Stomach smooth muscle (tissue), 2 donors: ENCODE measurements at regions not wholly inside any gene's neighbourhood (a gene's known extent, or its start where the extent isn't known, plus 50 kb on each side); places are given as distances from the start of the nearest gene placed in this dataset.

Experiments used
- H3K27ac ChIP-seq: one replicate; pipeline ENCODE4 v1.7.0; 2013; ENCODE audit warnings: mild to moderate bottlenecking, low read length, inconsistent platforms
- H3K27me3 ChIP-seq, 2 donors: one replicate each; pipeline ENCODE4 v1.7.0; 2013; ENCODE audit warnings: low read length in 2 of 2; ENCODE audit not compliant: insufficient read depth in 2 of 2, control insufficient read depth in 1 of 2
- H3K36me3 ChIP-seq, 2 donors: one replicate each; pipeline ENCODE4 v1.7.0; 2013; ENCODE audit warnings: low read length in 2 of 2; ENCODE audit not compliant: control insufficient read depth in 2 of 2, insufficient read depth in 2 of 2
- H3K4me1 ChIP-seq: one replicate; pipeline ENCODE4 v1.7.0; 2013; ENCODE audit warnings: low read length; ENCODE audit not compliant: control insufficient read depth, insufficient read depth
- H3K4me3 ChIP-seq, 2 donors: one replicate each; pipeline ENCODE4 v1.7.0; 2013; ENCODE audit warnings: low read length in 2 of 2
- H3K9ac ChIP-seq, 2 donors: one replicate each; pipeline ENCODE4 v1.7.0; 2013; ENCODE audit warnings: low read length in 2 of 2, mild to moderate bottlenecking in 1 of 2
- H3K9me3 ChIP-seq, 2 donors: one replicate each; pipeline ENCODE4 v1.7.0; 2013; ENCODE audit warnings: low read length in 2 of 2; ENCODE audit not compliant: control insufficient read depth in 2 of 2
- donor health status: healthy.
- donor health status: Pancreatic carcinoma.

DNA sequence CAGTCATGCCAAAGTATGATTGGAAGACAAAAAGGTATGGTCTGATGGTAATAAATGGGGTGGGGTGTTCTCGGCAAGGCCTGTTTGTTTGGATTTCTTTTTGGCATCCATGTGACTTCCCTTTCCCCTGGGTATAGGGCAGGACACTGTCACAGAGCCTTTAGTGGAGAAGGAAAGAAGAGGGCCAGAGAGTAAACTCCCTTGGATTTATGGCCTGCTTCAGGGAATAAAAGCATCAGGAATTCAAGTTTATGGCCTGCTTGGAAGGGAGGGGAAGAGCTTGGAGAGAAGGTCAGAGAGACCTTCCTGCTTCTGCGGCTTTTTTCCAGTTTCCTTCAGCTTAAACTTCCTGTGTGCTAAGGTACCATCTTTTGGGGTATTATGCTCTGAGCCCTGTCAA is 179.4 kb upstream of the ADAMTS9 start:
- Histone ChIP-seq H3K27me3 (no peaks in the 10 kb centered on the region), H3K4me1 (no peaks in the 10 kb centered on the region), H3K36me3 (peaks cover 0 to 5% of the 10 kb centered on the region in 2 donors), H3K4me3 (no peak overlapping the region), H3K27ac (no peak overlapping the region), H3K9me3 (no peaks in the 10 kb centered on the region), H3K9ac (no peak overlapping the region)

DNA sequence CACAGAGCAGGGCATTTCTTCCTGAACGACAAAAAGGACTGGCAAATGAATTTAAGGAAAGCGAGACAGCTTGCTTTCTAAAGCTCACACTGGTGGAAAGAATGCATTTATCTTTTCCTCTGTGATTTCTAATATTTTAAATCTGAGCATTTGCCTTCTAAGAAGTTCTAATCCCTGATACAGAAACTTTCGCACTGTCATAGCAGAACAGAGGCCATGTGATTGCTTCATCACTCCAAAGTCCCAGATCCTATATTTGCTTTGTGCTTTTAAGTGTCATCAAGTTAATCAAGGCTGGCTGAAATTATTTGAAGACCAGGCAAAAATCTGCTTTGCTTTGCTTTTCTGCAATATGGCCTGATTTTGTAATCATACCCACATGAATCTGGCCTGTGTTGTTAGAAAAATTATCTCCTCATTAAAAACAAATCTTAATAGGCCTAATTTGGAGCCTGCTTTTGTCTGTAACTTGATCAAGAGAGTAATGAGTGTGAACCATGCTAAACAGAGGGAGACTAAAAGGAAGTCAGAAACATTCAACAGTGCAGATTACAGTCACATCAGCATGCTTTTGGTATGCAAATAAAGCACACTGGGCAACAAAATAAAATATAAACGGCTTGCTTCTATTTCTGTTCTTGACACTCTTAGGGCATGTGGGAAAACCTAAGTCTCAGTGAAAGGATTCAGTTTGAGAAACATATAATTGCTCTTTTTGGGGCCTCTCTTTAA is 178.2 kb upstream of the ADAMTS9 start:
- Histone ChIP-seq H3K9me3 (no peaks in the 10 kb centered on the region), H3K27ac (no peak overlapping the region), H3K4me3 (no peak overlapping the region)

DNA sequence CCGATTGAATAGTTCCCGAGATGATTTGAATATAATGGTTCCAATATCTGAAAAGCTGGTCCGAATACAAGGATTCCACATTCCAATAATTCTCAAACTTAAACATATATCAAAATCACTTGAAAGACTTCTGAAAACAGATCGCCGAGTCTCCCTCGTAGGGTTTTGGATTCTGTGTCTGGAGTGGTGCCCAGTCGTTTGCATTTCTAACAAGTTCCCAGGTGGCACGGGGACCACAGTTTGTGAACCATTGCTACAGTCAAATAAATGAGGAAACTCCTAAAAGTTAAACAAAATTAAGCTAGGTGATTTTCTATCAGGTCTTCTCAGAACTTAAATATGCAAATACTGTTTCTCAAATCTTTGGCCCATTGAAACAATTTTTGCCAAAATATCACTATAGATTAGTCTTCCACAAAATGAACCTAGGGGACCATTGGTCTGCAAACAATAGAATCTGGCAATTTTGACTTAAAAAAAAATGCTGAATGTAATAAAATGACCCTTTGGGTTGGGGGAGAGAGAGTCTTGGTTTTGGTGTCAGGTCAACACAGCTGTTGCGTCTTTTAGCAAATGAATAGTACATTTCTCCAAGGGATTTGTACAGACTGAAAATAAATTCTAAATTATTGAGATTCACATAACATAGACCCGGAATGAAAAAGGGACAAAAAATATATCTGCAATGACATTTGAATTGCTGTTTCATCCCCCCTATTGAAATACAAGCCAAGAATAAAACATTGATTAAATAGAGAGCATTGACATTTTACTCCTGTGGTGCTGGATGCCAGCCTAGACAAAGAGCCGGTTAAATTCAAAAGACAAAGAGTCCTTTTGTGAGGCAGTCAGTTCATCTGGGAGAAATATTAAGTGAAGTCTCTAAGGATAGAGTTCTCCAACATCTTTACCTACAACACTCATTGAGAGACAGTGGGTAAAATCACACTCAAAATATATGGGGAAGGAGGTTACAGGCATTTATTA is 175.7 kb upstream of the ADAMTS9 start:
- no peaks in the 10 kb centered on the region for H3K9me3 ChIP-seq
- no peak overlapping the region for H3K4me3 ChIP-seq
- H3K4me1 ChIP-seq: no peaks in the 10 kb centered on the region
- no peak overlapping the region for H3K9ac ChIP-seq
- H3K27me3 ChIP-seq: no peaks in the 10 kb centered on the region
- peaks cover 0 to 2% of the 10 kb centered on the region in 2 donors for H3K36me3 ChIP-seq
- no peak overlapping the region for H3K27ac ChIP-seq

More for the DNA sequence above, 178.2 kb upstream of the ADAMTS9 start:
- peaks cover 0 to 2% of the 10 kb centered on the region in 2 donors for H3K36me3 ChIP-seq
- no peak overlapping the region for H3K9ac ChIP-seq
- H3K27me3 ChIP-seq: no peaks in the 10 kb centered on the region
- H3K4me1 ChIP-seq: no peaks in the 10 kb centered on the region

DNA sequence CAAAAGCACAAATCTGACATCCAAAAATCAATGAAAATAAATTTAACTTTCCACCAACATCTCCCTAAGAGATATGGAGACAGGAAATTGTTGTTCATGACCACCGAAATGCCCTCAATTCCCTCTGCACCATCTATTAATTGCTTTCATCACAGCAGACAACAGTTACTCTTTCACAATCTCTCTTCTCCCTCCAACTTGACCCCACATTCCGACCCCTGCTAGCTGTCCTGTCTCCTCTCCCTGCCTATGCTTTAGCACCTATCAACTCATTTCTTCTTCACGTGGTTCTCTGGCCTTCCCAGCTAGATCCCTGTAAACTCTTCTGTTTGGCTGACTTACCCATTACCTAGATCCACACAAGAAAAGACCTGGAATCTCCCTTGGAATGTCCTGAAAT is 173.9 kb upstream of the ADAMTS9 start:
- Histone ChIP-seq H3K4me1 (no peaks in the 10 kb centered on the region), H3K27me3 (no peaks in the 10 kb centered on the region), H3K4me3 (no peak overlapping the region), H3K36me3 (no peaks in the 10 kb centered on the region), H3K27ac (no peak overlapping the region), H3K9me3 (no peaks in the 10 kb centered on the region), H3K9ac (no peak overlapping the region)

DNA sequence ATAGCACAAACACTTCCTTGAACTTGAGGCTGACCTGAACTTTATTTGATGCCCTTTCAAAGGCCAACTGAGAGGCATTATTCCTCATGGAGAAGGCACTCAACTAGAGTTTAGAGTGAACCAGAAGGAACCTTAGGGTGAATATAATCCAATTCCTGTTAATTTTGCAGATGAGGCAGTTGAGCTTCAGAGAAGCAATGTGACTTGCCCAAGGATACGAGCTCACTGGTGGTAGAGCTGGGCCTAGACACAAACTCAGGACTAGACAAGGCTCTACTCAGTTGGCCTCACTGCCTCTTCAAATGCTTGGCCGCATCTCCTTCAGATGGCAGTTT is 172.7 kb upstream of the ADAMTS9 start:
- no peak overlapping the region for H3K27ac ChIP-seq

DNA sequence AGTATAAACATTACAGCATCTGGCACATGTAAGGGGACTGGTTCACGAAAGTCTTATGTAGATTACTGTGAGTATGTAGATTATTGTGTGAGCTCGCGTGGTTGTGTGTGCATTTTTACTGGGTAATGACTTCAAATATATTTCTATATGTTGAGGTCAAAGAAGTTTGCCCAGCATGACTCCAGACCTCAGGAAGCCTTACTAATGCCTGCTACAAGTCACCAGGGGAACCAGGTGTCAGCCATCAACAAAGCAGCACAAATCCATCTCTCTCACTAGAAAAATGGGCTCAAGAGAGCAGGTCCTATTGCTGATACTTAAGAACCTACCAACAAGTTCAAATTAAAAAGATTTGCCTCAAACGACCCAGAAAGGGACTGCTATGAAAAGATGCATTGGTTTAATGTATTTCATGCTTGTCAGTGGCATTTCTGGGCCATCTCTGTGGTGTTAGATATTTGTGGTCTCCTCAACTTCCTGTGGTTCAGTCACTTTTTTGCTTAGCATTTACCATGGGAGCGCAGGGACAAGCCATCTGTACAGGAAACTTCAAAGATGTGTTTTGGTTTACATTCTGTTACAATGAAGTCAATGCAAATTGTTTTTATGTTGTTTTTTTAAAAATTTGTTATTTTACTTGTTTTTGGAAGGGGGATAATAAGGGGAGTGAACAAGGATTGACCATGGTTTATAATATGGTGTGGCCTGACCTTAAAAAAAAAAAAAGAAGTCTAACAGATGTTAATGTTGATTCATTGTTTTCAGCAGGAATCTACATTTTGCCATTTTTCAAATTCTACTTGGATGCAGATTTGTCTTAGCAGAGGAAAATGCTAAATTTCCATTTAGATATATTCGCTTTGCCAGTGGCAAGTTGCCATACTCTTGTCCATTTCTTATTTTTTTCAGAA is 172.1 kb upstream of the ADAMTS9 start:
- H3K36me3 ChIP-seq: no peaks in the 10 kb centered on the region
- H3K4me1 ChIP-seq: no peaks in the 10 kb centered on the region
- no peak overlapping the region for H3K4me3 ChIP-seq

More for the DNA sequence above, 172.7 kb upstream of the ADAMTS9 start:
- H3K9me3 ChIP-seq: no peaks in the 10 kb centered on the region
- no peaks in the 10 kb centered on the region for H3K36me3 ChIP-seq
- no peak overlapping the region for H3K4me3 ChIP-seq
- H3K9ac ChIP-seq: no peak overlapping the region
- H3K27me3 ChIP-seq: no peaks in the 10 kb centered on the region
- H3K4me1 ChIP-seq: no peaks in the 10 kb centered on the region

DNA sequence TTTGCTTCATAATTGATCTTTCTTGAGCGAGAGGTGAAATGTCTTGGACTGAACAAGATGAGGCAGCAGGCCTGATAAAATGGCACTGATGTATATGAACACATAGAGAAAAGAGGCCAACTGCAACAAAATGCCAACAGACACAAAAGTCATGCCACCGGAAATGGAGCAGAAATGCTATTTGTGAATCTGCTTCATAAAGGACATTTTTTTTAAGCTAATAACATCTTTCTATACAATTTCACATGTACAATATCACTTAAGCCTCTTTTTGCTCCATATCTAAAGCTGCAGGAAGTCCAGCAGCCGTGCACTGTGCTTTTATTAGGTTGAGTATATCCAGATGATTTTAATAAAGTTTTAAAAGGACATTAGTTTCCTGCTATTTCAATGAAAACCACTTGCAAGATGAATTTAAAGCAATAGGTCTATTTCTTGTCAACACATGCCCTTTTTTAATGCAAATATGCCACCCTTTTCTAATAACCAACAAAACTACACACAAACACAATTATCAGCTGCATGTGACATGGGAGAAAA is 169.2 kb upstream of the ADAMTS9 start:
- H3K9ac ChIP-seq: no peak overlapping the region
- H3K27ac ChIP-seq: no peak overlapping the region
- H3K36me3 ChIP-seq: no peaks in the 10 kb centered on the region
- no peaks in the 10 kb centered on the region for H3K9me3 ChIP-seq
- no peaks in the 10 kb centered on the region for H3K27me3 ChIP-seq
- no peak overlapping the region for H3K4me3 ChIP-seq
- H3K4me1 ChIP-seq: no peaks in the 10 kb centered on the region

More for the DNA sequence above, 172.1 kb upstream of the ADAMTS9 start:
- no peaks in the 10 kb centered on the region for H3K9me3 ChIP-seq
- H3K27ac ChIP-seq: no peak overlapping the region
- H3K27me3 ChIP-seq: no peaks in the 10 kb centered on the region
- H3K9ac ChIP-seq: no peak overlapping the region

DNA sequence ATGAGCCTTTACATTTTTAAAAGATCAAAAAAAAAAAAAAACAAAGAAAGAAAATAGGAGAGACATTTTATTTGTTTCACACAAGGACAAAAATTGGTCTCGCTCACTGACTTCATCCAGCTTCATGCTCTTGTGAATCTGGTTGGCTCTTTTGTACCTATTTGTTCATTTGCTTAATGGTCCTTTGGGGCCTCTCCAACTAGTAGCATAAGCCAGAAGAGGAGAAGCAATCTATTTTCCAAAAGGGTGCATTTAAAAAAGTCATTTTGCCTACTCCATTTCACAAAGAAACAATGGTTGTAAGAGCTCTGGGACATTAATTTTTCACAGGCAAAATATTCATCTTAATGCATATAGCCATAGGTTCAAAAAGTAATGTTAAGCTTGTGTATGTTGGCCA is 168.3 kb upstream of the ADAMTS9 start:
- no peaks in the 10 kb centered on the region for H3K9me3 ChIP-seq
- no peak overlapping the region for H3K4me3 ChIP-seq
- H3K27ac ChIP-seq: no peak overlapping the region
- H3K9ac ChIP-seq: no peak overlapping the region
- H3K4me1 ChIP-seq: no peaks in the 10 kb centered on the region
- H3K36me3 ChIP-seq: no peaks in the 10 kb centered on the region
- no peaks in the 10 kb centered on the region for H3K27me3 ChIP-seq

DNA sequence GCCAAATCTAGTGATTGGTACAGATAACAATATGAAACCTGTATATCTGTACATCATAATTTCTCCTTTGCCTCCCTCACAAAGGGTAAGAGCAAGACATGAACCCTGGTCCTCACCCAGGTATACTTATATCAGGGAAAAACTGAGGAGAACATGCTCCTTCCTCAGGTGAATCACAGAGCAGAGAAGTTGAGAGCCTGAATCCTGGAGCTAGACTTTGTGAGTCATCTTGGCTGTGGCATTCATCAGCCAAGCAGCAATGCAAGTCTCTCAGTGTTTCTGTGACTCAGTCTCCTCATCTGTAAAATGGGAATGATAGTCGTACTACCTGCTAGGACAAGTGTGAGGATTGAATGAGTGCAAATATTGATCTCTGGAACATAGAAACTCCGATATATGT is 165.7 kb upstream of the ADAMTS9 start:
- no peak overlapping the region for H3K27ac ChIP-seq
- no peaks in the 10 kb centered on the region for H3K36me3 ChIP-seq
- H3K9me3 ChIP-seq: no peaks in the 10 kb centered on the region

DNA sequence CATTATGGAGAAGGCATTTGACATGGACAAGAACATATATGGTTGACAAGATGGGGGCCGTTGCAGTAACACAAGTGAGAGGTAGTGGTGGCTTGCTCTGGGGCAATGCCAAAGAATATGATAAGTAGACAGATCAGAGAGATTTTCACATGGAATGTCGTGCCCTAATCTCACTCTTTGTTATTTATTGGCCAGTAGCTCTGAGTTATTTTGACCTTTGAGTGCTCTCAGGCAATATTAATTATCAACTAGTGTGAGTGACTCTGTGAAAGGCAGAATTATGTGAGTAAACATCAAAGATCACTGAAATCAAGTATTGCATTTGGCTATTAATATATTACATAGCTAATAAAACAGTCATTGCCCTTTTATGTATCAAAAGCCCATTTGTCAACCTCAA is 164.9 kb upstream of the ADAMTS9 start:
- Histone ChIP-seq H3K4me1 (no peaks in the 10 kb centered on the region), H3K4me3 (no peak overlapping the region), H3K9ac (no peak overlapping the region), H3K27me3 (no peaks in the 10 kb centered on the region), H3K9me3 (no peaks in the 10 kb centered on the region), H3K27ac (no peak overlapping the region), H3K36me3 (no peaks in the 10 kb centered on the region)

More for the DNA sequence above, 165.7 kb upstream of the ADAMTS9 start:
- Histone ChIP-seq H3K27me3 (no peaks in the 10 kb centered on the region), H3K9ac (no peak overlapping the region), H3K4me1 (no peaks in the 10 kb centered on the region), H3K4me3 (no peak overlapping the region)
